Neuron (in vitro differentiated cells): ENCODE measurements at regions not wholly inside any gene's neighbourhood (a gene's known extent, or its start where the extent isn't known, plus 50 kb on each side); places are given as distances from the start of the nearest gene placed in this dataset.

Experiments used
- H2AFZ ChIP-seq: one replicate; pipeline ENCODE4 v1.6.1; 2013; ENCODE audit warnings: low read depth, mild to moderate bottlenecking, inconsistent platforms, low read length, moderate library complexity
- H3K27me3 ChIP-seq: one replicate; pipeline ENCODE4 v1.6.1; 2013; ENCODE audit warnings: low read length; ENCODE audit not compliant: insufficient read depth
- H3K36me3 ChIP-seq: one replicate; pipeline ENCODE4 v1.6.1; 2013; ENCODE audit warnings: low read length; ENCODE audit not compliant: insufficient read depth
- H3K4me1 ChIP-seq: one replicate; pipeline ENCODE4 v1.6.1; 2013; ENCODE audit warnings: low read length; ENCODE audit not compliant: insufficient read depth
- H3K4me3 ChIP-seq: 2 replicates; pipeline ENCODE4 v1.5.1; 2013; ENCODE audit warnings: mild to moderate bottlenecking, low read length, moderate library complexity
- H3K9me3 ChIP-seq: one replicate; pipeline ENCODE4 v1.6.1; 2013; ENCODE audit warnings: low read length

GRCh38 chr9:19619221-19619620, 169.6 kb downstream of the SLC24A2 start:
- Histone ChIP-seq H2AFZ (no peak overlapping the region), H3K4me1 (no peaks in the 10 kb centered on the region), H3K27me3 (peaks cover 3% of the 10 kb centered on the region), H3K9me3 (no peaks in the 10 kb centered on the region), H3K4me3 (no peak overlapping the region), H3K36me3 (no peaks in the 10 kb centered on the region)

GRCh38 chr9:19618816-19619215, 170.0 kb downstream of the SLC24A2 start:
- no peak overlapping the region for H3K4me3 ChIP-seq
- no peaks in the 10 kb centered on the region for H3K9me3 ChIP-seq
- no peaks in the 10 kb centered on the region for H3K36me3 ChIP-seq
- H2AFZ ChIP-seq, result no peak overlapping the region
- H3K4me1 ChIP-seq, result no peaks in the 10 kb centered on the region
- peaks cover 3% of the 10 kb centered on the region for H3K27me3 ChIP-seq

- Histone ChIP-seq H3K36me3 (no peaks in the 10 kb centered on the region), H3K4me3 (no peak overlapping the region), H3K27me3 (peaks cover 3% of the 10 kb centered on the region), H2AFZ (no peak overlapping the region), H3K9me3 (no peaks in the 10 kb centered on the region), H3K4me1 (no peaks in the 10 kb centered on the region)
Measured at GRCh38 chr9:19615036-19615624, 173.7 kb downstream of the SLC24A2 start.

GRCh38 chr9:19614294-19614693, 174.5 kb downstream of the SLC24A2 start:
- no peak overlapping the region for H2AFZ ChIP-seq
- peaks cover under 1% of the 10 kb centered on the region for H3K27me3 ChIP-seq
- H3K4me3 ChIP-seq, result no peak overlapping the region
- H3K36me3 ChIP-seq, result no peaks in the 10 kb centered on the region
- no peaks in the 10 kb centered on the region for H3K9me3 ChIP-seq
- H3K4me1 ChIP-seq, result no peaks in the 10 kb centered on the region

- H3K27me3 ChIP-seq, result no peaks in the 10 kb centered on the region
- no peak overlapping the region for H3K4me3 ChIP-seq
- H3K4me1 ChIP-seq, result no peaks in the 10 kb centered on the region
Measured at GRCh38 chr9:19600538-19600937, 188.3 kb downstream of the SLC24A2 start.

GRCh38 chr9:19598722-19599121, 189.9 kb downstream of the ACER2 start:
- Histone ChIP-seq H3K9me3 (no peaks in the 10 kb centered on the region), H3K4me1 (no peaks in the 10 kb centered on the region), H3K27me3 (no peaks in the 10 kb centered on the region), H2AFZ (no peak overlapping the region), H3K4me3 (no peak overlapping the region), H3K36me3 (no peaks in the 10 kb centered on the region)

More at GRCh38 chr9:19600538-19600937, 188.3 kb downstream of the SLC24A2 start:
- H2AFZ ChIP-seq, result no peak overlapping the region
- no peaks in the 10 kb centered on the region for H3K36me3 ChIP-seq
- H3K9me3 ChIP-seq, result no peaks in the 10 kb centered on the region

GRCh38 chr9:19597176-19597575, 188.4 kb downstream of the ACER2 start:
- Histone ChIP-seq H3K4me3 (no peak overlapping the region), H3K9me3 (no peaks in the 10 kb centered on the region), H3K4me1 (no peaks in the 10 kb centered on the region), H3K36me3 (no peaks in the 10 kb centered on the region), H2AFZ (no peak overlapping the region), H3K27me3 (no peaks in the 10 kb centered on the region)

- Histone ChIP-seq H3K36me3 (no peaks in the 10 kb centered on the region), H3K9me3 (no peaks in the 10 kb centered on the region), H2AFZ (no peak overlapping the region), H3K27me3 (no peaks in the 10 kb centered on the region), H3K4me1 (no peaks in the 10 kb centered on the region), H3K4me3 (no peak overlapping the region)
Measured at GRCh38 chr9:19595003-19595402, 186.2 kb downstream of the ACER2 start.

GRCh38 chr9:19587678-19588077, 178.9 kb downstream of the ACER2 start:
- H3K4me1 ChIP-seq, result no peaks in the 10 kb centered on the region
- H3K4me3 ChIP-seq, result no peak overlapping the region
- no peaks in the 10 kb centered on the region for H3K36me3 ChIP-seq
- H3K9me3 ChIP-seq, result no peaks in the 10 kb centered on the region
- no peak overlapping the region for H2AFZ ChIP-seq
- no peaks in the 10 kb centered on the region for H3K27me3 ChIP-seq

GRCh38 chr9:19583890-19584289, 175.1 kb downstream of the ACER2 start:
- H3K4me1 ChIP-seq, result no peaks in the 10 kb centered on the region
- H3K4me3 ChIP-seq, result no peak overlapping the region
- no peaks in the 10 kb centered on the region for H3K36me3 ChIP-seq
- H3K27me3 ChIP-seq, result no peaks in the 10 kb centered on the region
- no peak overlapping the region for H2AFZ ChIP-seq
- H3K9me3 ChIP-seq, result no peaks in the 10 kb centered on the region

GRCh38 chr9:19577411-19577810, 168.6 kb downstream of the ACER2 start:
- Histone ChIP-seq H2AFZ (no peak overlapping the region), H3K4me1 (no peaks in the 10 kb centered on the region), H3K9me3 (no peaks in the 10 kb centered on the region), H3K4me3 (no peak overlapping the region), H3K36me3 (no peaks in the 10 kb centered on the region), H3K27me3 (no peaks in the 10 kb centered on the region)

GRCh38 chr9:19568946-19569345, 160.1 kb downstream of the ACER2 start:
- no peak overlapping the region for H3K4me3 ChIP-seq
- no peaks in the 10 kb centered on the region for H3K27me3 ChIP-seq
- H3K4me1 ChIP-seq, result no peaks in the 10 kb centered on the region
- H2AFZ ChIP-seq, result no peak overlapping the region
- H3K9me3 ChIP-seq, result no peaks in the 10 kb centered on the region
- no peaks in the 10 kb centered on the region for H3K36me3 ChIP-seq

- no peaks in the 10 kb centered on the region for H3K36me3 ChIP-seq
- no peak overlapping the region for H2AFZ ChIP-seq
- H3K9me3 ChIP-seq, result no peaks in the 10 kb centered on the region
- H3K27me3 ChIP-seq, result no peaks in the 10 kb centered on the region
- H3K4me3 ChIP-seq, result no peak overlapping the region
- no peaks in the 10 kb centered on the region for H3K4me1 ChIP-seq
Measured at GRCh38 chr9:19564396-19565061, 155.7 kb downstream of the ACER2 start.

GRCh38 chr9:19555214-19555613, 146.4 kb downstream of the ACER2 start:
- no peaks in the 10 kb centered on the region for H3K27me3 ChIP-seq
- no peaks in the 10 kb centered on the region for H3K9me3 ChIP-seq
- no peak overlapping the region for H3K4me3 ChIP-seq
- no peaks in the 10 kb centered on the region for H3K4me1 ChIP-seq
- no peak overlapping the region for H2AFZ ChIP-seq
- H3K36me3 ChIP-seq, result no peaks in the 10 kb centered on the region
